ENCODE measurements at regions not wholly inside any gene's neighbourhood (a gene's known extent, or its start where the extent isn't known, plus 50 kb on each side); places are given as distances from the start of the nearest gene placed in this dataset.
"Not testable (repeated sequence)": the region's sequence is repeated elsewhere in the genome, so short reads cannot be mapped to it uniquely, and the experiment has no call there.

DNA sequence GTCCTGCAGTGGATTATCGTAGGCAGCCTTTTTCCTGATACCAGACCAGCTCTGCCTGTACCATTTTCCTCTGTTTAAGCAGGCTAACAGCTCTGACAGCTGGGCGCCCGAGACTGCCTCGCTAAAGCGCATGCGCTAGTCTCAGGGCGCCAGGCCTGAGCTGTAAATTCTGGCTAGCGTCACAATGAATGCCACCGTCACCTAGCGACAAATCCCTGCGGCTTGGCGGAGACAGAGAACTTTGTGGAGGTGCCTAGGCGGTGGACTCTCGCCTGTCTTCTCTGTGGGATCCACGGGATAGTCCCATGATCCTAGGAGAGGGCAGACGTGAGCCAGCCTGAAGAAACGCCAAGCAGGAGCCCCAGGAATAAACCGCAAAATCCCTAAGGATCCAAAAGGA, 573.9 kb downstream of the KCNJ18 start:
- DNase-seq, result peak; percentile 5 to 18

DNA sequence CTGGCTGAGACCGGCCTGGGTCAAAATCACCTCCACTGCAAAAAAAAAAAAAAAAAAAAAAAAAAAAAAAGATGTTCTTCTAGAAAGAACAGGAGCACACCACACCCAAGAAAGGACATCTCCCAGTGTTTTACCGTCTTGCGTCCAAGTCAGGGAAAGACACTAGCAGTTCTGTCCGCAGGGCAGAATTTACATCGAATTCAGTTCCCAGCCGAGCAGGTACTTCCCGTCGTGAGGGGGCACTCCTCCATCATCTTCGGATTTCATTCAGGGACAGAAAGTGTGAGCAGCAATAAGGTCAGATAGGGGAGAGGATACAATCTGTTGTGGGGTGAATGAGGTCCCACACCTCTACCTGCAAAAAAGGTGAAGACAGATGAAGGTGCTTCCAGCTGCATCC, 574.7 kb downstream of the KCNJ18 start:
- no peak for DNase-seq

DNA sequence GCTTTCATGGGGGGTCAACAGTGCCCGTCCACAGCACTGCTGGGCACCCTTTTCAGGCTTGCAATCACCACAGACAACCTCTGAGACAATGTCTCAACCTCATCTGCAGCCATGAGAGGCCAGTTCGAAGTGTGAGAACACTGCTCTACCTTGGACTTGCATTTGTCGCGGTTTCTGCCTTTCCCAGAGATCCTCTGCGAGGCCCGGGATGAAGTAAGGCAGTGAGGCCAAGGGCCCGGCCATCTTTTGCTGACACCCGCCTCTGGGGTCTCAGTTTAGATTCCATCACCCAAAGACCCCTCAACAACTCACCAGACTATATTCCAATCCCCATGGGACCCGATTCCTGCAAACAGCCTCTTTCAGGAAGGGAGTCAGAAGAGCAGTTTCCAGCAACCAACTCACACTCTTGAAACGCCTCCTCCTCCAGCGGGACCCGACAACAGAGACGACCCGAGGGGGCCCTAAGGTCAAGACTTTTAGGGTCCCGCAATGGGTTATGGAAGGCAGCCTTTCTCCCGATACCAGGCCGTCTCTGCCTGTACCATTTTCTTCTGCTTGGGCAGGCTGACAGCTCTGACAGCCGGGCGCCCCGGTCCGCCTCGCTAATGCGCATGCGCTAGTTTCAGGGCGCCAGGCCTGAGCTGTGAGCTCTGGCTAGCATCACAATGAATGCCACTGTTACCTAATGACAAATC, 576.0 kb downstream of the KCNJ18 start:
- no peak for DNase-seq

DNA sequence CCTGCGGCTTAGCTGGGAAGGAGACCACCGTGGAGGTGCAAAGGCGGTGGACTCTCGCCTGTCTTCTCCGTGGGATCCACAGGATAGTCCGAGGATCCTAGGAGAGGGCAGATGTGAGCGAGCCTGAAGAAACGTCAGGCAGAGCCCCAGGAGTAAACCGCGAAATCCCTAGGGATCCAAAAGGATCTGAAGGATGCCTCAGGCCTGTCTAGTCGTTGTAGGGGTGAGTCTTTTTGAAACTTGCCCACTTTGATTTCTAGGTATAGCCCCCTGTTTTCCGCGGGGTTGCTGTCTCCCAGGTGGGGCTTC, 576.5 kb downstream of the KCNJ18 start:
- no peak for DNase-seq

DNA sequence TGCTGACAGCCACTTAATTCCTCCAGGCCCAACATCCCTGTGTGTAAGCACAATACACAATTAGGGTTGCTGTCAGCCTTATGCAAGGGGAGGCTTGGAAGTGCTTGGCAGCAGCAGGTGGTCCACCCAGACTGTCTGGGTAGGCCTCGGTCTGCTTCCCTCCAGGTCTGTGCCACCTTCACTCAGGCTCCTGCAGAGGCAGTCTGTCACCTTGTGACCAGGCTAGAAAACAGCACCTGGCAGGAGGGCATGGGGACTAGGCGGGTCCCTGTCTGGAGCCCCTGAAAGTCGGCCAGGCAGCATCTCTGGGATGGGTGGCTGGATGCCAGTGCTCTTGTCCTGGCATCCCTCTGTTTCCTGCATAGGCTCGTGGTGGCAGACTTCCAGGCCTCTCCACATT, 578.1 kb downstream of the KCNJ18 start:
- no peak for DNase-seq

DNA sequence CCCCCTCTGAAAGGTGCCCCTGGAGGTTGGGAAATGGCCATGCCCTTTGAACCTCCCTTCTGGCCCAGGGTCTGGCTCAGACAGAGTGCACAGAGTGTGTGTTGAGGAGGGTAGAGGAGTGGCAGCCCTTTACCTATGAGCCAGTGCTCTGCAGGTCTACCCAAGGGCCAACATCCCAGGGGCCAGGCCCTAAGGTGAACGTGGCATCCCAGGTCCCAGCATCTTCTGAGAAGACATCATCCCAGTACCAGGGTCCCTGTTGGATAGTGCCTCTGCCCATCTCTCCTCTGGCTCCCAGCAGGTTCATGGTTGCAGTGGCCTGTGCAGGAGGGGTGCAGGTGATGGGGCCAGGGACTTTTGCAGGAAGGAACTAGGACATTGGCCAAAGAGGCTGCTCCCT, 578.5 kb downstream of the KCNJ18 start:
- not testable (repeated sequence) for DNase-seq

DNA sequence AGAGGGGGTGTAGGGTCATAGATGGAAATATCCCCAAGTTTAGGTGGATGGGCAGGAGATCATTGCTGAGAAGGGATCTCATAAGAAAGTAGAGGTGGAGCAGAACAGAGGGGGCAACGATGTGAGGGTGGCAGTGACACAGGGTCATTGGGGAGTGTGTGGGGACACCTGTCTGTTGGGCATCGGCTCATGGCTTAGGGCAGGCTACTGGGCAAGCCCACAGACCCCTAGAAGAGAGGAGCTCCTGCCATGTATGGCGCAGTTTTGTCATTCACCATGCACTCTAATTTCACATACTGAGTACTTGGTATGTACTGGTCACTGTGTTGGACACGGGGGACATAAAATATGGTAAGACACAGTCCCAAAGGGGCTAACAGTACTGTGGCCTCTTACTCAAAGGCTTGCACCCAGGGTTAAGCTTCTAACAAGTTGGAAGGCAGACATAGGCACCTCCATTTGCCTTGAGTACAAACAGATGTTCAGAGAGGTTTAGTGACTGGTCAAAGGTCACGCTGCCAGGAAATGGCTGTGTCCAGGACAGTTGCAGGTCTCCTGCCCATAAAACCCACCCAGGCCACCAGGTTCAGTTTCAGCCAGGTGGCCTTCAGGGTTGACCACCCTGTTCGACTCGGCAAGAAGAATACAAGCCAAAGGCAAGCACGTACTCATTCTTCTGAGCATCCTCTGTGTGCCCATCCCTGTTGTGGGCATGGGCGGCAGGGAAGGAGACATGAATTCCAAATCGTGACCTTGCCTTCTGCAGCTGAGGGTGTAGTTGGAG, 580.2 kb downstream of the KCNJ18 start:
- no peak for DNase-seq

DNA sequence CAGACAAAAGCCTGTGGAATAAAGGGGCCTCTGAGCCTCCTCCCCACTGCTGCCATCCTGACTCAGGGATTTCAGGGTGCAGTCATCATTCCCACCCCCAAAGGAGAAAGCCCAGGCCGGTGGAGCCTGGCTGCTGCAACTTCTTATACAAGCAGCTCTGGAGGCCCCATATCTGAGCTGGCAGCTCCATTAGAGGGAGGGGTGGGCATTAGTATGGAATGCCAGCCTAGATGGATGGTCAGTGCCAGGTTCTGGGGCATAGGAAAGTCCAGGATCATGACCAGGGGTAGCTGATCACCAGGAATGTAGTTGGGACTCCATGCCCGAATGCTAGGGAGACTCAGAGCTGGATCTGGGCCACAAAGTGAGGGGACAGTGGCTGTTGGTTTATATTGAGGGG, 581.0 kb downstream of the KCNJ18 start:
- DNase-seq, result no peak

DNA sequence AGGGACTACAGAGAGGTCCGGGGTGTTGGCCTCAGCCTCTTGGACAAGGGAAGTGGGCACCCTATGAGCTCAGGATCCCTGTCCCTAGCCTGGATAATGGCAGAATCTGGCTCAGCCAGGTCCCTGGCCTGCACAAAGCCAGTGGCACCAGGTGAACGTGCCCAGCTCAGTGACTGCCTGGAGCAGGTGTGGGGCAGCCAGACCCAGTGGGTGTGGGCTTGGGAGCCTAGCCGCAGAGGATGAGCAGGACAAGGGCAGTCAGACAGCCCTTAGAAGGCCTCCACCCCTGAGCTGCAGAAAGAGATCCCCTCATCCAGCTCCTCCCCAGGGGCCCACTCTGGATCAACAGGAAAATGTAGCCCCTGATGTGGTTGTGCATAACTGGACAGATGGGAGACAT, 585.3 kb downstream of the KCNJ18 start:
- no peak for DNase-seq

DNA sequence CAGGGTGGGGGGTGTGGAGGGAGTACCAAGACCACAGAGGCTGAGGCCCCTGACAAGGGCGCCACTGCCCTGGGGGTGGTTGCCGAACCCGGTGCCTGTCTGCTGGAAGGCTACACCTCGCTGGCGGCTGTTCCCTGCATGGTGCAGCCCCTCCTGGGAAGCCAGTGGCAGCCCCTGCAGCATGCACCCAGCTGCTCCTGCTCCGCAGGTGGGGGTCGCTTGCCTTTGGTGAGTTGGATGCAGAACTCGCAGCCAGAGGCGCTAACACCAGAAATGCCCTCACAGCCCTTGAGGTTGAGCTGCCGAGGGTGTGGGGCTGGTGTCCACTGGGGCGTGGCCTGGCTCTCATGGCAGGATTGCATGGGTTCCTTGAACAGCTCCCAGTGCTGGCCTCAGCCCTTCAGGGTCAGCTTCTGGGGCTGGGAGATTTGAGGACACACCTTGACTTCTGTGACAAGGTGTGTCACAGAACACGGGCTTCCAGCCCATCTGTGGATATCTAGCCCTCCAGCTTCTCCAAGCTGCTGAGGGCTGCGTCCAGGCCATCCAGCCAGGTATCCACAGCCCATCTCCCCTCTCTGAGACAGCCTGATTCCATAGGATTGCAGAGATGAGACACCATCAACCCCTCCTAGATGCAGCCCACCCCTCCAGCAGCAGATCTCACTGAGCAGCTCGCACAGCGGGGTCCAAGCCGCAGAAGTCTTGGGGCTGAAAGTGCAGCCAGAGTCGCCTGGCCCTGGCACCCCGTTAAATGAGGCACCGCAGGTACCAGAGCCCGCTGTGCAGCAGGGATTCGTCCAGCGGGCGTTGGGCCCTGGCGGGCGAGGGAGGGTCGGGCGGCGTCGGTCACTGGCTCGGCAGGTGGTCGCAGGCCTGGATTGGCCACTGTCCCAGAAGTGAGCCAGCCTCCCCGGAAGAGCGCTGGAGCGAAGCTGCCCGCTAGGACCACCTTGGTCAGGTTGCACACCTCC, 586.3 kb downstream of the KCNJ18 start:
- no peak for DNase-seq

DNA sequence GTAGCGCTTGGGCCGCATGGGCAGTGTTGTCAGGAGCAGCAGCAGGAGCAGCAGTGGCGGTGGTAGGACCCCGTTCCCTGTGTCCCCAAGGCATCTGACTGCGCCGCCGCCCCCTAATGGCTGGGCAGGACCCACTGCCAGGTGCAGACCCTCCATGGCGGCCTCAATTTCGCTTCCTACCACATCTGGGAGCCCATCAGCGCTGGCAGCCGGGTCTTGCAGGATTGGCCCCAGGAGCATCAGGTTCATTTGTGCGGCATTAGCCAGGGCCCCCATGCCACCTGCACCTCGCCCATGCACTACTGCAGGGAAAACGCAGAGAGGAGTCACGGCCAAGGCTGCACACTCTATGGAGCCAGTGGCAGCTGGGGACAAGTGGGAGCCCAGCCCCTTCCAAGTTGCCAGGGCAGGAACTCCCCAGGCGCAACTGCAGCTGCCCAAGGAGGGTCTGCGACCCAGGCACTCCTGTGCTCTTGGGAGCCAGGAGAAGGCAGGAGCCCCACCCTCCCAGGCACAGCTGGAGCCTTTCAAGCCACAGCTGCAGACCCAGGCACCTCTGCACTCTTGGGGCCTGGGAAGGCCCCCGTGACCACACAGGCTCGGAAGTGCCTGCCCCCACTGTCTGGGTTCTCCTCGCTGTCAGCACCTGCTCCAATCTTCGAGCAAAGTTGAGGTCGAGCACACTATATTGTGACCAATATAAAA, 594.2 kb downstream of the KCNJ18 start:
- DNase-seq, result no peak

DNA sequence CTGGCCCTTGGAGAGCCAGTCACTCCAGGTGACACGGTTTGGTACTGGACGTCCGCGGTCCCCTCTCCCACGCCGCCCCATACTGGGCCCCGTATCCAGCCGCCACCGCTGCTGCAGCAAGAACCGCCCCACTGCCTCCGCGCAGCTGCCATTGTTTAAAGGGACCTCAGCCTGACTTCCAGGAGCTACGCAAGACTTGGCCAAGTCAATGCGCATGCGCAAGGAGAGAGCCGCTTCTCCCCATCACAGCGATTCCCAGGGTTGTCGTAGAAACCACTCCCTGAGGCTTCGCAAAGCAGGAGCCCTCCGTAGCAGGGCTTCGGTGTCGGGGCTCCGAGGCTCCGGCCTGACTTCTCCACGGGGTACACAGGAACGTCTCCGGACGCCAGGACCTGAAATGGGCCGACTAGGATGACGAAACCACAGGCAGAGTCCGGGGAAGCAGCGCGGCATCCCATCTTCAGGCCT, 606.2 kb downstream of the KCNJ18 start:
- peak; percentile 51 to 64 for DNase-seq

DNA sequence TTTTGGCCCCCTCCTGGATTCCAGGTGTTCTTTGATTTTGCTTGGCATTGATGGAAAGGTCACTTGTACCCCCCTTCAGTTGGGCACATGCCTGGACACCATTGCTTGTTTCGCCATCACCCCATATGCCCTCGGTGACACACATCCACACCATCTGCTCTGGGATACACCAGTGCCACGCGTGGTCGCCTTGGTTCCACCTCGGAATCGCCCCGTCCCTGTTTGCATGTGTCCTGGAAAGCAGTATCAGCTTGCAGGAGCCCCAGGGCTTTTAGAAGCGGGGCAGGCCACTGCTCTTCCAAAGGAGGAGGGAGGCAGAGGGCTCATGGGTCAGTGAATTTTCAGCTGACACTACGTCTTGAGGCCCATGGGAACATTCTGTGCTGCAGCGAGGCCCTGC, 607.9 kb downstream of the KCNJ18 start:
- DNase-seq, result no peak

DNA sequence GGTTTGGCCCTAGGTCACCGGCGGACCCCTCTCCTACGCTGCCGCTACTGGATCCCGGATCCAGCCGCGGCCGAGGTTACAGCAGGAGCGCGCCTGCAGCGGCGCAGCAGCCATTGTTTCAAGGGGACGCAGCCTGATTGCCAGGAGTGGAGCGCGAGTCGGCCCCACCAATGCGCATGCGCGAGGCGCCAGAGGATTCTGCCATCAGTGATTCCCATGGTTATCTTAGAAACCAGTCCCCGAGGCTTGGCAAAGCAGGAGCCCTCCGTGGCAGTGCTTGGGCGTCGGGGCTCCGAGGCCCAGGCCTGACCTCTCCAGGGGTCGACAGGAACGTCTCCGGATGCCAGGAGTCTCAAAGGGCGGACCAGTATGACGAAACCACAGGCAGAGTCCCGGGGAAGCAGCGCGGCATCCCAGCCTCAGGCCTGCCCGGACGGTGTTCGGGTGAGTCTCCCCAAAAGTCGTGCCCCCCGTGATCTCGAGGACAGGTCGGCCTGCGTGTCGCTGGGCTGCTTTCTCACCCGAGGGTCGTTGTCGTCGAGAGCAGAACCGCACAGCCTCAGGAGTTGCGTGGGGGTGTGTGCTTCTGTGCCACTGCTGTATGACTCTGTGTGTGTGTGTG, 608.5 kb downstream of the KCNJ18 start:
- DNase-seq, result peak; percentile 49 to 51

DNA sequence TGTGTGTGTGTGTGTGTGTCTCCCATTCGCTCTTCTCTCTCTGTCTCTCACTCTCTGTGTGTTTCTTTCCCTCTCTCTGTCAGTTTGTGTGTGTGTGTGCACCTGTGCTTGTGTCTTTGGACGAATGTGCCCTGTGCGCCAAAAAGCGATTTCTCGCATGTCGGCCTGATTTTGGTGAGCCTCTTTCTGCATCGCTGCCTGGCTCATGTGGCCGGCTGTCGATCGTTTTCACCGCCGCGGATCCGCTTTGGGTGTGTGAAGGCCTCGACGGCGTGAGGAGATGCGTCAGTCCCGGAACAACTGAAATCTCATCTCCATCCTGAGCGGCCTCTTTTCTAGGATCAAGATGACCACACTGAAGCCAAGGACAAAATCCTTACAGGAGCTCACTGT, 609.0 kb downstream of the KCNJ18 start:
- DNase-seq, result no peak

DNA sequence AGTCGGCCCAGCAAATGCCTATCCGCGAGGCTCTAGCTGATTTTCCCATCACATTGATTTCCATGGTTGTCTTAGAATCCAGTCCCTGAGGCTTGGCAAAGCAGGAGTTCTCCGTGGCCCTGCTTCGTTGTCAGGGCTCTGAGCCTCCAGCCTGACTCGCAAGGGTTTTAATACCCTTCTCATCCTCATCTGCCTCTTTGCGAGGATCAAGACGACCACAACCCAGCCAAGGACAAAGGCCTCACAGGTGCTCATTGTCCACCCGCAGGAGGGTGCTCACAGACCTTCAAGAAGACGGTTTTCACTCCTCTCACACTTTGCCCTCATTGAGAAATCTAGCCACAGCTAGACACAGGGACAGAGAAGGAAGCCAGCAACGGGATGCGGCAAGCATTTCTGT, 610.8 kb downstream of the KCNJ18 start:
- DNase-seq, result no peak

DNA sequence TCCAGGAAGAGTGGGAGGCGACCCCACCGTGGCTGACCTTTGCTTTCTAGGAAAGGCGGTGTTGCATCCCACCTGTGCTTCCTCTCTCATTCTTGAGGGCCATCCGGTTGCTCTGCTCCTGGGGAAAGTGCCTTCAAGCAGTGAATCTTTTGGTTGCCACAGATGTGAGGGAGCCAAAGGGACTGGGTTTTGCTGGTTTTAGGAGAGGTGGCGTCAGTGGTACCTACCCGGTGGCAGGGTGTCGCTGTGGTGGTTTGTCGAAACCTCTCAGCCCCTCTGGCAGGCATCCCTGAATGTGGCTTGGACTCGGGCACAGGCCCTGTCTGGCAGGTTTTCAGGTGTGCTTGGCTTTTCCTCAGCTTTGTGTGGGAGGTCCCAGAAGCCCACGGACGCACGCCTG, 611.5 kb downstream of the KCNJ18 start:
- DNase-seq, result no peak

DNA sequence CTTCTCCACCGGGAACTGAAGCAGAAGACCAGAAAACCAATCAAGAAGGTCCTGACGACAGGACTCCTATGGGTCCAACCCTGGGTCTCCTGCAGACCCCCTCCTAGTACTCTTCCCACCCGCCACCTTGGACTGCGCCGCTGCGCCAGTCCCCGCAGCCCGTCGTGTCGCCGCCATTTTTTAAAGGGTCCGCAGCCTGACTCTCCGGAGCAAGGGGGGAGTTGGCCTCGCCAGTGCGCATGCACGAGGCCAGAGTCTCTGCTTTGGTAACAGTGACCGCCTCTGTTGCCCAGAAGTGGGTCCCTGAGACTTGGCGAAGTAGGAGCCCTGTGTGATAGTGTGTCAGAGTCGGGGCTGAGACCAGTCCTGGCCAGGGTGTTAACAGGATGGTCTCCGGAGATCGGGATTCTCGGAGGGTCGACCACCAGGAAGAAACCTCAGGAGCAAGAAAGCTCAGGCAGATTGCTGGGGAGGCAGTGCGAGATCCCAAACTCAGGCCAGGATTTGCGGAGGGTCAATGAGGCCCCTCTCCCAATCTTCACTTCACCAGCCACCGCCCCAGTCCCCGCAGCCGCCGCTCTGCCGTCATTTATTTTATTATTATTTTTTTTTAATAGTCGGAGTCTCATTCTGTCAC, 612.5 kb downstream of the KCNJ18 start:
- DNase-seq, result no peak

DNA sequence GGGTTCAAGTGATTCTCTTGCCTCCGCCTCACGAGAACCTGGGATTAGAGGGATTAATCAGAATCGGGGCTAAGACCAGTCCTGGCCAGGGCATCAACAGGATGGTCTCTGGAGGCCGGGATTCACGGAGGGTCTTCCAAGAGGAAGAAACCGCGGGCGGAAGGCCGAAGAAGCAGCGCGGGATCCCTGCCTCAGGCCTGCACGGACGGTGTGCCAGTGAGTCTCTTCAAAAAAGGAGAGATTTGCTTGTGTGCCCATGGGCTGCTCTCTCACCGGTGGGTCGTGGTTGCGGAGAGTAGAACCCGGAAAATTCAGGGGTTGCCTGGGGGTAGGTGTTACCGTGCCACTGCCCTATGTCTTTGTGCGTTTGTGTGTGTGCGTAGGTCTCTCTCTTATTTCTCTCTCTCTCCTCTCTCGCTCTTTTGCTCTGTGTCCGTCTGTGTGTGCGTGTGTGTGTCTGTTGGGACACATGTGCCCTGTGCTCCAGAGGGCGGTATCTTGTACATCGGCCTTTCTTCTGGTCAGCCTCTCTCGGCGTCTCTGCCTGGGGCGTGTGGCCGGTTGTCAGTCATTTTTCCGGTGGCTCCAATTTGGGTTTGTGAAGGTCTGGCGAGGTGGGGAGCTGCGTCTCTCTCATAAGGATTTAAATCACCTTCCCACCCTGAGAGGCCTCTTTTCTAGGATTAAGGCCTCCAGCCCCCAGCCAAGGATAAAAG, 613.2 kb downstream of the KCNJ18 start:
- DNase-seq, result no peak

DNA sequence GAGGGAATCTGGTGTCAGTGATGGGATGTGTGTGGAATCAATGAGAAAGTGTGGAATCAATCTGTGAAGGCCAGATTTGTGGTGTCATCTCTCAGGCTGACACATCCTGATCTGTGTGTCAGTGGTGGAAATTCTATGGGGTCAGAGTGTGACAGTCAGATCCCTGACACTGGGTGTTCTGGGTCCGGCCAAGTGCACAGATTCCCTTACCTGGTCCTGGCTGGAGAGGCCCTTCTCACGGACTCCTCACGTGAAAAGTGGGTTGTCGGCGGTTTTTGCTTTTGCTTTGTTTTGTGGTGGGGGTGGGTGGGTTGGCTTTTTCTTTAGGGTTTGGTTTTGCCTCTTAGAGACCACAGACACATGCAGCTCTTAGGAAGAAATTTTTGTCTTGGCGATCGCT, 618.0 kb downstream of the KCNJ18 start:
- DNase-seq, result not testable (repeated sequence)
